ENCODE measurements at regions not wholly inside any gene's neighbourhood (a gene's known extent, or its start where the extent isn't known, plus 50 kb on each side); places are given as distances from the start of the nearest gene placed in this dataset.

DNA sequence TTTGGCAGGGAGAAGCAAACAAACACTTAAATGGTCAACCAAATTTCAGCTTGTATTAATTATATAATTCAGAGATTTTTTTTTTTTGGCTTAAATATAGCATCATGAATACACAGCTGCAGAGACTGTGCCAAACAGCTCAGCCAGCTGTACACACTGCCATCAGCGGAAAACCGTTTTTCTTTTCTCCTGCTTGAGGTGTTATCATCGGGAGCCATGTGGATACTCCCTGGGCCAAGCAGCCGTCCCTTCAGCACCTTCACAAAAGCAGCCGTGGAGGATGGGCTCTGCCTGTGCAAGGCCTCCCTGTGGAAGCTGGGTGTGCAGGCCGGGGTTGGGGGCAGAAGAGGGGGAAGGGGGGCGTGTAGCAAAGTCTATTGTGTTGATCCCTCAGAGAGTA lies 85.0 kb downstream of the NUF2 start:
- Histone ChIP-seq H3K27me3 (ENCODE audit: insufficient read depth, low read length) (peaks cover 8% of the 10 kb centered on the region), H3K27ac (ENCODE audit: low read depth, low read length) (no peak overlapping the region), H3K4me3 (ENCODE audit: low read depth, low read length) (no peak overlapping the region), H3K79me2 (ENCODE audit: control insufficient read depth, insufficient read depth, low read length, unreplicated experiment) (no peaks in the 10 kb centered on the region), H2AFZ (ENCODE audit: low read length, unreplicated experiment) (no peak overlapping the region), H3K36me3 (ENCODE audit: insufficient read depth, low read length) (no peaks in the 10 kb centered on the region), H3K4me1 (ENCODE audit: control insufficient read depth, insufficient read depth, low read length, unreplicated experiment) (no peaks in the 10 kb centered on the region)

DNA sequence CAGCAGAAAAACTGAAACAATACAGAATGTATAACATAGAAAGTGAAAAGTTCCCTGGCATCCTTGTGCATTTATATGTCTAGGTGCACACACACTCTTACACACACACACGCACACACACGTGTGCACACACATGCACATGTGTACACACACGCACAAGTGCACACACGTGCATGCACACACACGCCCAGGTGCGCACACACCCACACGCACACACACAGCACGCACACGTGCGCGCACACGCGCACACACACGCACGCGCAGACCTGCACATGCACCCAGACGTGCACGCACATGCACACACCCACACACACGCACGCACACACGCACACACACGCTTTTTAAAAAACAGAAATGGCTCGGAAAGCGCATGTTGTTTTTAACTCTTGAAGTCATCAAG lies 86.5 kb downstream of the NUF2 start:
- Histone ChIP-seq H2AFZ (ENCODE audit: low read length, unreplicated experiment) (no peak overlapping the region), H3K27ac (ENCODE audit: low read depth, low read length) (no peak overlapping the region), H3K79me2 (ENCODE audit: control insufficient read depth, insufficient read depth, low read length, unreplicated experiment) (no peaks in the 10 kb centered on the region), H3K4me3 (ENCODE audit: low read depth, low read length) (no peak overlapping the region), H3K36me3 (ENCODE audit: insufficient read depth, low read length) (no peaks in the 10 kb centered on the region), H3K4me1 (ENCODE audit: control insufficient read depth, insufficient read depth, low read length, unreplicated experiment) (no peaks in the 10 kb centered on the region), H3K27me3 (ENCODE audit: insufficient read depth, low read length) (peaks cover 3% of the 10 kb centered on the region; the same call in 1 of the 2 replicates)

DNA sequence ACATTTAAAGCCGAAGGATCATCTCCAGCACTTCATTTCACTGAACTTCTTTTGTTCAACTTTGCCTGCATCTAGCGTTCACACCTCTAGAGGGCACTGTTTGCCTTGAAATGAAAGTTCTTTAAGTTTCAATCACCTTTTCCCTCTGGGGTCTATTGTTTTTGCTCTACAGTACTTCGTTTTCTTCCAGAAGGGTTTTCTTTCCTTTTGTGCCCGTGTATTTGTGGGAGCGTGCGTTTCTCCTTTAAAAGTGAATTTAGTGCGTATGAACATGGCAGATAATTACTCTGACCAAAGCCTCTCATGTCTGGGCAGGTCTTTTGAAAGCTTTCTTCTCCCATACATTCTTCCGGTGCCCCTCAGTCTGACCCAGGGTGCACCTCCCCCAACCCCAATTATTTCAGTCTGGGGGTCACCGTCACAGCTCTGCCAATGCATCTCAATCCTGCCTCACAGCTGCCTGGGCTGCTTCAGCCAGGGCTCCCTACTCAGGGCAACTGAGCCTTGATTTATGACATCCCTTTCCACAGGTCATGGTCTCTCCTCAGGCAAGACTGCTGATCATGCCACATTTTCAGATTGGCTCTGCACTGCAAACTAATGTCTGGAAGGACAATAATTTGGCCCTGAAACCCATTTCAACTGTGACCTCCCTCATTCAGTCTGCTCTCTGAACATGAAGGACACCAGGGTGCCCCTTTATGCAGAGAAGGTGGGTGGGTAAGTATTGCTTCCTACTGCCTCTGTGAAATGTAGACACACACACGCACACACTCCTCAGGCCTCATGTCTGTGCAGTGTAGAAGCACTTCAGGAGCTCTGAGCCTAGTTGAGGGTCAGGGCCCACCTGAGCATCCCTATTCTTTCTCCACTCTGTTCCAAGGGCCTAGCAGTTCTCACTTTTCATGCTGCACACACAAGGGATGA lies 88.6 kb downstream of the NUF2 start:
- Histone ChIP-seq H2AFZ (ENCODE audit: low read length, unreplicated experiment) (no peak overlapping the region), H3K4me1 (ENCODE audit: control insufficient read depth, insufficient read depth, low read length, unreplicated experiment) (no peaks in the 10 kb centered on the region), H3K27me3 (ENCODE audit: insufficient read depth, low read length) (peaks cover 20% of the 10 kb centered on the region), H3K4me3 (ENCODE audit: low read depth, low read length) (no peak overlapping the region), H3K27ac (ENCODE audit: low read depth, low read length) (no peak overlapping the region), H3K36me3 (ENCODE audit: insufficient read depth, low read length) (no peaks in the 10 kb centered on the region), H3K79me2 (ENCODE audit: control insufficient read depth, insufficient read depth, low read length, unreplicated experiment) (no peaks in the 10 kb centered on the region)

DNA sequence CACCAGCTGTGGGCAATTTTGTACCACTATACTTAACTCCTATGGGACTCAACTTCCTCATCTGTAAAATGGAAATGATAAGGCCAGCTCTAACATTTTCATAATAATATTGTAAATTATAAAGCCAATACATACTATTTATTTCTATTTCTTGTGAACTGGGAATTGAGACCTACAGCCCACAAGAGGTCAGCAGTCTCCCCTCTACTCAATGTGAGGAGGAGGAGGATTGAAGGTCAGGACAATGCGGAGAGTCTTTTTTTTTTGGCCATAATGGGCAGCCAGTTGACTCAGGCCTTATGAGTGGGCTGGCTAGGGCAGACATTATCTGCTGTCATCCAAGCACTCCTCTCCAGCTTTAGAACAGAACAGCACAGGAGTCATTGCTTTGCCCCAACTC lies 90.5 kb downstream of the NUF2 start:
- Histone ChIP-seq H2AFZ (ENCODE audit: low read length, unreplicated experiment) (no peak overlapping the region), H3K27me3 (ENCODE audit: insufficient read depth, low read length) (peaks cover 36% of the 10 kb centered on the region), H3K4me3 (ENCODE audit: low read depth, low read length) (no peak overlapping the region), H3K4me1 (ENCODE audit: control insufficient read depth, insufficient read depth, low read length, unreplicated experiment) (no peaks in the 10 kb centered on the region), H3K79me2 (ENCODE audit: control insufficient read depth, insufficient read depth, low read length, unreplicated experiment) (no peaks in the 10 kb centered on the region), H3K27ac (ENCODE audit: low read depth, low read length) (no peak overlapping the region), H3K36me3 (ENCODE audit: insufficient read depth, low read length) (no peaks in the 10 kb centered on the region)

DNA sequence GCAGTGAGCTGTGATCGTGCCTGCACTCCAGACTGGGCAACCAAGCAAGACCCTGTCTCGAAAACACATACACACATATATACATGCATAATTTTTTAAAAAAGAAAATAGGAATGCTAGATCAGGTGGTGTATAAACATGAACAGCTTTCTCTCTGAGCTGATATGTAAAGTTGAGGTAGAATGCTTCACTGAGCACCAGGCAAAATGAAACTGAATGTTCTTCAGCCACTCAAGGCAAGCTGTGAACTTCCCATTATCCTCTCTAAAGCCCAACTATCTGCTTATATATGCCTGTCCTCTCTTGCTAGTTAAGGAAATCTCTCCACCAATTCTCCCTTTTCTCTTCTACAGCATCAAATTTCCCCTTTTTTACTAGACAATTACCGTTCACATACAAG lies 93.0 kb downstream of the NUF2 start:
- no peak overlapping the region for H3K4me3 ChIP-seq (ENCODE audit: low read depth, low read length)
- H3K79me2 ChIP-seq (ENCODE audit: control insufficient read depth, insufficient read depth, low read length, unreplicated experiment), result no peaks in the 10 kb centered on the region
- no peak overlapping the region for H2AFZ ChIP-seq (ENCODE audit: low read length, unreplicated experiment)
- no peaks in the 10 kb centered on the region for H3K4me1 ChIP-seq (ENCODE audit: control insufficient read depth, insufficient read depth, low read length, unreplicated experiment)
- no peaks in the 10 kb centered on the region for H3K36me3 ChIP-seq (ENCODE audit: insufficient read depth, low read length)
- peaks cover 58% of the 10 kb centered on the region for H3K27me3 ChIP-seq (ENCODE audit: insufficient read depth, low read length)
- H3K27ac ChIP-seq (ENCODE audit: low read depth, low read length), result no peak overlapping the region

DNA sequence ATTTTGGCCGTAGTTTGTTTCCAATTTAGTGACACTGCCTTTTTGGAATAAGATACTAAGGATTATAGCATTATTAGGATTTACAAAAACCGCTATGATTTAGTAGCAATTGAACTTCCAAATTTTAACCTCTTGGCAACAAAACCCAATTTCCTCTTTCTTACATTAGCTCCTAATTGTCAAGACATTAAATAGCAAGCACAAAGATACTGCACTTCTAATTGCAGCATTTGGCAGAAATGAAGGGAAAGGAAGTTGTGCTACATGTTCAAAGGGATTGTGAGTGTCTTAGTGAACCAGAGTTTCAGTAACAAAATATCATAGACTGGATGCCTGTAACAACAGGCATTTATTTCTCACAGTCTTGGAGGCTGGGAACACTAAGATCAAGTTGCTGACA lies 99.9 kb downstream of the NUF2 start:
- no peak overlapping the region for H2AFZ ChIP-seq (ENCODE audit: low read length, unreplicated experiment)
- peaks cover 83% of the 10 kb centered on the region for H3K27me3 ChIP-seq (ENCODE audit: insufficient read depth, low read length)
- no peak overlapping the region for H3K4me3 ChIP-seq (ENCODE audit: low read depth, low read length)
- no peak overlapping the region for H3K27ac ChIP-seq (ENCODE audit: low read depth, low read length)
- no peaks in the 10 kb centered on the region for H3K36me3 ChIP-seq (ENCODE audit: insufficient read depth, low read length)
- H3K4me1 ChIP-seq (ENCODE audit: control insufficient read depth, insufficient read depth, low read length, unreplicated experiment), result no peaks in the 10 kb centered on the region
- no peaks in the 10 kb centered on the region for H3K79me2 ChIP-seq (ENCODE audit: control insufficient read depth, insufficient read depth, low read length, unreplicated experiment)

DNA sequence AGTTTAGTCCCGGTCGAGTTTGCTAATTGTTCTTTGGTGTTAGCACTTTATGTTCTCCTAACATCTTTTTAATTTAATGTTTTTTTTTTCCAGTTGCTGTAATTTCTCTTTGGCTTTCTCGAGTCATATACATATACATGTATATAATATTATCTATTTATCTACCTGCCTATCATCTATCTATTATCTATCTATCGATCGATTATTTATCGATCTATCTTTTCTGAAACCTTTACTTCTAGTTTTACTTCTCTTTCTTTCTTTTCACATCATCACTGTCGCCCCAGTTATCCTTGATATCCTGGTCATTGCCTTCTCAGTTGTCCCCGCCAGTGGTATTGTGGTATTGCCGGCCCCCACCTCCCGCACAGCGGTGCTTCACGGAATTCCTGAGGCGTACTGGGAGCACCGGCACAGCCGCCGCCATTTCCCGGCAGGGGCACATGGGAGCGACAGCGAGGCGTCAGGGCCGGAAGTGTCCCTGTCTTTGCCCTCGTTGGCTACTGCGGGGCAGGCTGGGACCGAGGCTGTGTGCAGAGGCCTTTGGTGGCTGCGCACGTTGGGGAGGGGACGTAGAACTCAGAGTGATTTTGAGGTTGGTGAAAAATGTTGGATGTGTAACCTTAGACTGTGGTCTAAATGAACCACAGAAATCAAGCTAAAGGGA lies 101.1 kb downstream of the NUF2 start:
- Histone ChIP-seq H3K36me3 (ENCODE audit: insufficient read depth, low read length) (no peaks in the 10 kb centered on the region), H3K27me3 (ENCODE audit: insufficient read depth, low read length) (peaks cover 77% of the 10 kb centered on the region), H3K79me2 (ENCODE audit: control insufficient read depth, insufficient read depth, low read length, unreplicated experiment) (no peaks in the 10 kb centered on the region), H3K27ac (ENCODE audit: low read depth, low read length) (no peak overlapping the region), H3K4me3 (ENCODE audit: low read depth, low read length) (no peak overlapping the region), H3K4me1 (ENCODE audit: control insufficient read depth, insufficient read depth, low read length, unreplicated experiment) (no peaks in the 10 kb centered on the region), H2AFZ (ENCODE audit: low read length, unreplicated experiment) (no peak overlapping the region)

DNA sequence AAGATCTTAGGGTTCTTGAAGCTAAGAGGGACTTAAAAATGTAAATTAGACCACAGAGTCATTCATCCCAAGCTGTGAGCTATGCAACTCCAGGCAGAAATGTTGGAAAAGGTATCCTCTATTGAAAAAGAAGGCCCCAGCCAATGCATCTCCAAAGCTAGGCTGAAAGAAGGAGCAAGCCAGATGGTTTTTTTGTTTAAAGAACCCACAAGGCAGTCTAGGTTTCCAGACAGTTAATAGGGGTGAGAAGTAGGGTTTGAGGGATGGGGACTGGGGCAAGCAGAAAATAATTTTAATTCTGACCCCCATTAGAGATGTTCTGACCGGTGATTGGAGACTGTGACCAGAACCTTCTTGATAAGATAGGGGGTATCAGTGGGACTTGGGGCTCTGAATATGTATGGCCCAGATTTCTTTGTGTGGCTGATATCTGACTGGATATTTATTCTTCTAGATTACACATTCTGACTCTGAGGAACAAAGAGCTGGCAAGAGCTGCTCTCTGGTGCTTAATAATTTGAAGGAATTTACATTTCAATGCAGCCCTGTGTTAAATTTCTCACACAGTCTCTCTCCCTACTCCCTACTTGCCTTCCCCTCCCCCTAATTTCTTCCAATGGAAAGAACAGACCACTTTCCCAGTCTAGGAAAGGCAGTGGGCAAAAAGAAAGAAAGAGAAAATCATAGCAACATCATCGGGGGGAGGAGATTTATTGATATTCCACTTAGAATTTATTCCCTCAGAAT lies 104.9 kb downstream of the NUF2 start:
- Histone ChIP-seq H3K27ac (ENCODE audit: low read depth, low read length) (no peak overlapping the region), H3K4me1 (ENCODE audit: control insufficient read depth, insufficient read depth, low read length, unreplicated experiment) (no peaks in the 10 kb centered on the region), H3K4me3 (ENCODE audit: low read depth, low read length) (no peak overlapping the region), H3K27me3 (ENCODE audit: insufficient read depth, low read length) (peaks cover 62% of the 10 kb centered on the region), H3K79me2 (ENCODE audit: control insufficient read depth, insufficient read depth, low read length, unreplicated experiment) (no peaks in the 10 kb centered on the region), H3K36me3 (ENCODE audit: insufficient read depth, low read length) (no peaks in the 10 kb centered on the region), H2AFZ (ENCODE audit: low read length, unreplicated experiment) (no peak overlapping the region)

DNA sequence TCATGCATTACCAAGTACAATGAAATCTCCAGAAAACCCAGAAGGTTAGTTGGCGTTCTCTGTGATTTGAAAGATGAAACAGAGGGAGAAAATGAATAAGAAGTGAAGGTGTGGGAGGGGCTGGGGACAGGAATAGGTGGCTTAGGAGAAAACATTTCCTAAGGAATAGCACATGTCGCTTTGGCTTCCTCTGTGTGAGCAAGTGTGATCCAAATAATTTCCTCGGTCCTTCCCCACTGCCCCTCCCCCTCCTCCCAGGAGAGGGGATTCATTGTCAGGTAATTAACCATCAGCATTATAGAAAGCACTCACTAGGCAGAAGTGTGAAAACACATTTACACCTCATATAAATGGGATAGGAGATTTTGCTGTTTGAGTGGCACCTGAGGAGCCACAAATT lies 105.5 kb downstream of the NUF2 start:
- Histone ChIP-seq H3K27me3 (ENCODE audit: insufficient read depth, low read length) (peaks cover 56% of the 10 kb centered on the region), H3K36me3 (ENCODE audit: insufficient read depth, low read length) (no peaks in the 10 kb centered on the region), H2AFZ (ENCODE audit: low read length, unreplicated experiment) (no peak overlapping the region), H3K79me2 (ENCODE audit: control insufficient read depth, insufficient read depth, low read length, unreplicated experiment) (no peaks in the 10 kb centered on the region), H3K4me1 (ENCODE audit: control insufficient read depth, insufficient read depth, low read length, unreplicated experiment) (no peaks in the 10 kb centered on the region), H3K27ac (ENCODE audit: low read depth, low read length) (no peak overlapping the region), H3K4me3 (ENCODE audit: low read depth, low read length) (no peak overlapping the region)

DNA sequence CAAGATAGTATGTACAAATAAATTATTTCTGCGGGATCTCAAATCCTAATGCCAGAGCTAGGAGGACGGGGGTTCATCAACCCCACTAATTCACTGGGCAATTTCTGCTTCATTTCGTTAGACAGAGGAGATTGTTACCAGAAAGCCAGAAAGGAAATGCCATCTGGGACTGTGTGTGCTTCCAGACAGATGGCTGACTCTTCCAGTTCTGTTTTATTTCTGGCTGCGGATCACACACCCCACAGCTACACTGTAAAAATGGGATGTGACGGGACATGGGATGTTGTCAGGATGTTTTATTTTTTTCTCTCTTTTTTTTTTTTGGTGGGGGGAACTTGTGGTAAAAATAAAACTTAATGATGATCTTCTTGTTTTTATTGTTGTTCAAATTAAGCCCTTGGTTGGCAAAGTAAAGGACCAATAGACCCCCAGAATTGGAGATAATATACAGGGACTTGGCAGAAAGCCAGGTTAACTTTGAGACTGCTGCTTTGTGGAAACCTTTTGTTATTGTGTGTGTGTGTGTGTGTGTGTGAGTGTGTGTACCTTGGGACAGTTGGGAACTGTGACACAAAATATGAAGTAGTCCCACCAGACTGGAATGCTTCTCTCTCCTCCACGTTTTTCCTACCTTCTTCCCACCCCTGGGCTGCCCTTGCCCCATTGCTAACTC lies 114.5 kb downstream of the NUF2 start:
- Histone ChIP-seq H3K27me3 (ENCODE audit: insufficient read depth, low read length) (peaks cover 64% of the 10 kb centered on the region), H2AFZ (ENCODE audit: low read length, unreplicated experiment) (no peak overlapping the region), H3K4me3 (ENCODE audit: low read depth, low read length) (no peak overlapping the region), H3K79me2 (ENCODE audit: control insufficient read depth, insufficient read depth, low read length, unreplicated experiment) (no peaks in the 10 kb centered on the region), H3K27ac (ENCODE audit: low read depth, low read length) (no peak overlapping the region), H3K36me3 (ENCODE audit: insufficient read depth, low read length) (no peaks in the 10 kb centered on the region), H3K4me1 (ENCODE audit: control insufficient read depth, insufficient read depth, low read length, unreplicated experiment) (no peaks in the 10 kb centered on the region)

All from ACC112 (cell line).